ENCODE measurements at regions not wholly inside any gene's neighbourhood (a gene's known extent, or its start where the extent isn't known, plus 50 kb on each side); places are given as distances from the start of the nearest gene placed in this dataset.

DNA sequence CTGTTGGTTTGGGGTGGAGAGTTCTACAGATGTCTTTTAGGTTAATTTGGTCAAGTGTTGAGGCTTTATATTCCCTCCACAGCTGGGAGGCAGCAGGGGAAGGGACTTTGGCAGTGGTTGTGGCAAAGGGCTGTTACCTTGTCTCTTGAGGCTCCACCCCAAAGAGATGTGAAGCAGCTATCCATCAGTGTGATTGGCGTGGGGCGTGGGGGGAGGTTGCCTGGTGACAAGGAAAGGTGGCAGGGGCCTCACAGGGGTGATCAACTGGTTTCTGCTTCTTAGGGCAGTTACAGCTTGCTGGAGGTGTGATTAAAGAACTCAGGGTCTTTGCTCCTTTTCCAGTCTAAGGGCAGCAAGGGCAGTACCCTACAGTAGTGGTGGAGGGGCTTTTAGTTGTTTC, 59.3 kb downstream of the FANCF start:
- TF ChIP-seq POLR2A (IDR thresholded peaks at IDR 0.05) = no peak
- TF ChIP-seq, protein P1, sequence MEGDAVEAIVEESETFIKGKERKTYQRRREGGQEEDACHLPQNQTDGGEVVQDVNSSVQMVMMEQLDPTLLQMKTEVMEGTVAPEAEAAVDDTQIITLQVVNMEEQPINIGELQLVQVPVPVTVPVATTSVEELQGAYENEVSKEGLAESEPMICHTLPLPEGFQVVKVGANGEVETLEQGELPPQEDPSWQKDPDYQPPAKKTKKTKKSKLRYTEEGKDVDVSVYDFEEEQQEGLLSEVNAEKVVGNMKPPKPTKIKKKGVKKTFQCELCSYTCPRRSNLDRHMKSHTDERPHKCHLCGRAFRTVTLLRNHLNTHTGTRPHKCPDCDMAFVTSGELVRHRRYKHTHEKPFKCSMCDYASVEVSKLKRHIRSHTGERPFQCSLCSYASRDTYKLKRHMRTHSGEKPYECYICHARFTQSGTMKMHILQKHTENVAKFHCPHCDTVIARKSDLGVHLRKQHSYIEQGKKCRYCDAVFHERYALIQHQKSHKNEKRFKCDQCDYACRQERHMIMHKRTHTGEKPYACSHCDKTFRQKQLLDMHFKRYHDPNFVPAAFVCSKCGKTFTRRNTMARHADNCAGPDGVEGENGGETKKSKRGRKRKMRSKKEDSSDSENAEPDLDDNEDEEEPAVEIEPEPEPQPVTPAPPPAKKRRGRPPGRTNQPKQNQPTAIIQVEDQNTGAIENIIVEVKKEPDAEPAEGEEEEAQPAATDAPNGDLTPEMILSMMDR (IDR thresholded peaks at IDR 0.05) = no peak

Data from esophagus squamous epithelium (tissue), 4 donors.